RWPE2 (cell line): ENCODE measurements at regions not wholly inside any gene's neighbourhood (a gene's known extent, or its start where the extent isn't known, plus 50 kb on each side); places are given as distances from the start of the nearest gene placed in this dataset.

Experiments used
- ATAC-seq: fragments of 200-7000 bp; cut with Tn5 transposase; 3 replicates; pipeline ENCODE4 v1.9.1; 2021; ENCODE audit warnings: low read depth
- DNase-seq: peaks from one replicate; pipeline ENCODE4 v3.0.0-alpha.2; 2020; ENCODE audit warnings: low spot score
- H3K27ac ChIP-seq: fragments of 450-650 bp; 2 replicates; pipeline ENCODE4 v1.5.1; 2017; ENCODE audit warnings: mild to moderate bottlenecking; ENCODE audit not compliant: poor library complexity, severe bottlenecking
- H3K27me3 ChIP-seq: fragments of 250-450 bp; sonication (Bioruptor Pico); 2 replicates; pipeline ENCODE4 v1.5.1; 2021; ENCODE audit warnings: mild to moderate bottlenecking, moderate library complexity; ENCODE audit not compliant: insufficient read depth, poor library complexity, severe bottlenecking
- H3K36me3 ChIP-seq: fragments of 250-450 bp; sonication (Bioruptor Pico); 2 replicates; pipeline ENCODE4 v1.5.1; 2020; ENCODE audit warnings: low read depth, mild to moderate bottlenecking, moderate library complexity
- H3K4me1 ChIP-seq: fragments of 250-450 bp; sonication (Bioruptor Pico); 2 replicates; pipeline ENCODE4 v1.5.1; 2021; ENCODE audit warnings: mild to moderate bottlenecking, moderate library complexity; ENCODE audit not compliant: insufficient read depth, poor library complexity, severe bottlenecking
- H3K4me3 ChIP-seq: fragments of 250-450 bp; sonication (Bioruptor Pico); 2 replicates; pipeline ENCODE4 v1.5.1; 2021; ENCODE audit warnings: mild to moderate bottlenecking, moderate library complexity; ENCODE audit not compliant: severe bottlenecking
- H3K9me3 ChIP-seq: fragments of 250-450 bp; sonication (Bioruptor Pico); 2 replicates; pipeline ENCODE4 v1.5.1; 2021; ENCODE audit warnings: mild to moderate bottlenecking, moderate library complexity; ENCODE audit not compliant: severe bottlenecking
- TF ChIP-seq, protein P1 (sequence below): fragments of 450-650 bp; IDR thresholded peaks from one replicate; pipeline ENCODE4 v1.5.1; 2017; ENCODE audit warnings: mild to moderate bottlenecking, moderate library complexity; ENCODE audit not compliant: poor library complexity, severe bottlenecking

DNA sequence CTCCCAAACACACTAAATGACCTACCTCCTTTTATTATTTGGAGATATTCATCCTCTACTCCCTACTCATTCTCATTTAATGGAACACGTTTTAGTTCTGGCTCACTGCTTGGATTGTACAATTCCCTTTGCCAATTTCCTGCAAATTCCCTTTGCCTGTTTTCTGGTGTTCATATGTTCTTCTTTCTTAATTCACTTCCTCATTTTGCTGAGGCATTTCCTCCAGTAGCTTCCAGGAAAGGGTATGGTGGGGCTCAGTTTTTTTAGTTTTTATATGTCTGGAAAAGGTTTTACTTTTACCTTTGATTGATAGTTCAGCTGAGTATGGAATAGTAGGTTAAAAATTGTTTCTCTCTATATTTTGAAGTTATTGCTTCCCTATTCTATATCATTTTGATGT lies 143.6 kb upstream of the GOLIM4 start:
- Histone ChIP-seq H3K36me3 (no peaks in the 10 kb centered on the region), H3K9me3 (no peaks in the 10 kb centered on the region), H3K4me1 (no peaks in the 10 kb centered on the region), H3K4me3 (no peak overlapping the region), H3K27ac (no peak overlapping the region), H3K27me3 (peaks cover 8% of the 10 kb centered on the region)
- DNase-seq (no peak), ATAC-seq (no peak)
- TF ChIP-seq, protein P1, sequence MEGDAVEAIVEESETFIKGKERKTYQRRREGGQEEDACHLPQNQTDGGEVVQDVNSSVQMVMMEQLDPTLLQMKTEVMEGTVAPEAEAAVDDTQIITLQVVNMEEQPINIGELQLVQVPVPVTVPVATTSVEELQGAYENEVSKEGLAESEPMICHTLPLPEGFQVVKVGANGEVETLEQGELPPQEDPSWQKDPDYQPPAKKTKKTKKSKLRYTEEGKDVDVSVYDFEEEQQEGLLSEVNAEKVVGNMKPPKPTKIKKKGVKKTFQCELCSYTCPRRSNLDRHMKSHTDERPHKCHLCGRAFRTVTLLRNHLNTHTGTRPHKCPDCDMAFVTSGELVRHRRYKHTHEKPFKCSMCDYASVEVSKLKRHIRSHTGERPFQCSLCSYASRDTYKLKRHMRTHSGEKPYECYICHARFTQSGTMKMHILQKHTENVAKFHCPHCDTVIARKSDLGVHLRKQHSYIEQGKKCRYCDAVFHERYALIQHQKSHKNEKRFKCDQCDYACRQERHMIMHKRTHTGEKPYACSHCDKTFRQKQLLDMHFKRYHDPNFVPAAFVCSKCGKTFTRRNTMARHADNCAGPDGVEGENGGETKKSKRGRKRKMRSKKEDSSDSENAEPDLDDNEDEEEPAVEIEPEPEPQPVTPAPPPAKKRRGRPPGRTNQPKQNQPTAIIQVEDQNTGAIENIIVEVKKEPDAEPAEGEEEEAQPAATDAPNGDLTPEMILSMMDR = no peak

DNA sequence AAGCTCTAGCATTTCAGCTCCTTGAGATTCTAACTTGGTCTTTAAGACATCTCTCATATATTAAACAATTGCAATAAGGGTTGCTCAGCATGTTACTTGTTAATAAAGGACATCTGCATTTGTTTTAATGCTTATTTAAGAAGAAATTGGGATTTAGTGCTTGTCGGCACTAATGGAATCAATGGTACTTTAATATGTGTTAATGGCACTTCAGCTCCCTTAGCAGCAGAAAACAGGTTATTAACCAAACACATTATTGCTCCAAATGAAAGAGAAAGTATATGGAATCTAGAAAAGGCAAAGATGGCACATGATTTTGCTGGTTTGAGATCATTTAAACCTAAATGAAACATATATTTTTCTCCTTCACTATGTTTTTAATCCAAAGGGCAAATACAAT lies 137.3 kb upstream of the GOLIM4 start:
- no peaks in the 10 kb centered on the region for H3K9me3 ChIP-seq
- TF ChIP-seq, protein P1 = no peak
- ATAC-seq = no peak
- DNase-seq = no peak
- H3K36me3 ChIP-seq = no peaks in the 10 kb centered on the region
- no peaks in the 10 kb centered on the region for H3K4me1 ChIP-seq
- H3K27ac ChIP-seq = no peak overlapping the region
- no peak overlapping the region for H3K4me3 ChIP-seq
- H3K27me3 ChIP-seq = no peaks in the 10 kb centered on the region

DNA sequence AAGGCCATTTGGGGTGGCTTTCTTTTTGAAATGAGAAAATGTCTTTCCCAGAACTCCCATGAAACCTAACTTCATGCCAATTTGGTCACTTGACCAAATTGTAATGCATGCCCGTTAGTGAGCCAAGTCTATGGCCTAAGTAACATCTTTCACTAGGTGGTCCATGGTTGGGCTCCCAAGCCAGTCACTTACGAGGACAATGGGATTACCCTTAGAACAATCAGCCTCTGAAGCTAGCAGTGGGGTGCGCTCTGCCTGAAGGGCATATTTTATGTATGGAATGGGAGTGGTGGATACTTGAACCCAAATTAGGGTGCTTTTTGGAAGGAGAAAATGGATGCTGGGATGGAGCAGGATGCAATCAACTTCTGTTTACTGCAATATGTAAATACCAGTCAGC lies 127.4 kb upstream of the GOLIM4 start:
- no peak for ATAC-seq
- Histone ChIP-seq H3K27me3 (peaks cover 3% of the 10 kb centered on the region), H3K4me1 (no peaks in the 10 kb centered on the region), H3K4me3 (no peak overlapping the region), H3K27ac (no peak overlapping the region), H3K36me3 (no peaks in the 10 kb centered on the region), H3K9me3 (no peaks in the 10 kb centered on the region)
- DNase-seq = no peak
- TF ChIP-seq, protein P1 = no peak

DNA sequence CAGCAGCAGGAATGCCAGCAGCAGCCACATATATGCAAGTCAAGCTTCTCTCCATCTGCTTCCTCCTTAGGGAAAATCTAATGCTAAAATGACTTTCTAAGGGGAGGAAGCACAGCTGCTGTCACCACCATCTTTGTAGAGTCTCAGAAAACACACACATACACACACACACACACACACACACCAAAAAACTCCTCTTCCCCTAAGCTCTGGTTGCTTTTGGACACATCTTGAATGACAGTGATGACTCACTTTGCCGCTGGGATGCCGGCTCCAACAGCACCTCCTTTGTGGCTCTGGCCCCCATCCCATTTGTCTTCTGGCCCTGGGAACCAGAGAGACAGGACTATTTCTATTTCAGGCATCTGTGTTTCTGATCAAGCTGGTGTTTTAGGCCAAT lies 124.8 kb upstream of the GOLIM4 start:
- Histone ChIP-seq H3K27me3 (peaks cover 3% of the 10 kb centered on the region), H3K4me1 (no peaks in the 10 kb centered on the region), H3K9me3 (no peaks in the 10 kb centered on the region), H3K36me3 (no peaks in the 10 kb centered on the region), H3K27ac (no peak overlapping the region), H3K4me3 (no peak overlapping the region)
- TF ChIP-seq, protein P1 = no peak
- DNase-seq (no peak), ATAC-seq (no peak)

DNA sequence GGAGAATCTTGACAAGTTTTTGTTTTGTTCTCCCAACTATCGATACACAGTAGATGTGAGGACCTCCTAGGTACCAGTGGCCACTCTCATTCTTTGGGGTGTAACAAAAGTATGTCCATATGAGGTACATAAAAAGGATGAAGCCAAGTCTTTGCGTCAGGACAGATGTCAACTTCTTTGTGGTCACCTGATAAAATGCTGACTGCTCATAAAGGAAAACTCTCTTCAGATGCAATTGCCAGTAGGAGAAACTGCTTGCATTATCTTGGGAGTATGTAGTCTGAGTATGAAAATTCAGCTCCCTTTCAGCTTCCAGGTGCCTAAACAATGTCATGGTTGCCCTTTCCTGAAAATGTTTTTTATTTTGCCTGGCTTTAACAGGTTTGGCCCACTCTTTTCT lies 123.8 kb upstream of the GOLIM4 start:
- H3K36me3 ChIP-seq = no peaks in the 10 kb centered on the region
- H3K9me3 ChIP-seq = no peaks in the 10 kb centered on the region
- no peak overlapping the region for H3K27ac ChIP-seq
- TF ChIP-seq, protein P1 = no peak
- H3K4me3 ChIP-seq = no peak overlapping the region
- ATAC-seq (no peak), DNase-seq (no peak)
- H3K27me3 ChIP-seq = peaks cover 3% of the 10 kb centered on the region
- H3K4me1 ChIP-seq = no peaks in the 10 kb centered on the region
